Posterior cingulate gyrus (tissue), 11 donors: ENCODE measurements at regions not wholly inside any gene's neighbourhood (a gene's known extent, or its start where the extent isn't known, plus 50 kb on each side); places are given as distances from the start of the nearest gene placed in this dataset.

Experiments
- DNase-seq, 10 donors: peaks; one replicate each; pipeline versions ENCODE4 v3.0.0 to v3.0.0-alpha.2; 2020 to 2021; ENCODE audit warnings: mixed read lengths in 3 of 10
- intact Hi-C: fragments of 100-400 bp; cut with DNase I; formaldehyde crosslinking; loops from one replicate; pipeline ENCODE4 v1.15.1; 2023

DNA sequence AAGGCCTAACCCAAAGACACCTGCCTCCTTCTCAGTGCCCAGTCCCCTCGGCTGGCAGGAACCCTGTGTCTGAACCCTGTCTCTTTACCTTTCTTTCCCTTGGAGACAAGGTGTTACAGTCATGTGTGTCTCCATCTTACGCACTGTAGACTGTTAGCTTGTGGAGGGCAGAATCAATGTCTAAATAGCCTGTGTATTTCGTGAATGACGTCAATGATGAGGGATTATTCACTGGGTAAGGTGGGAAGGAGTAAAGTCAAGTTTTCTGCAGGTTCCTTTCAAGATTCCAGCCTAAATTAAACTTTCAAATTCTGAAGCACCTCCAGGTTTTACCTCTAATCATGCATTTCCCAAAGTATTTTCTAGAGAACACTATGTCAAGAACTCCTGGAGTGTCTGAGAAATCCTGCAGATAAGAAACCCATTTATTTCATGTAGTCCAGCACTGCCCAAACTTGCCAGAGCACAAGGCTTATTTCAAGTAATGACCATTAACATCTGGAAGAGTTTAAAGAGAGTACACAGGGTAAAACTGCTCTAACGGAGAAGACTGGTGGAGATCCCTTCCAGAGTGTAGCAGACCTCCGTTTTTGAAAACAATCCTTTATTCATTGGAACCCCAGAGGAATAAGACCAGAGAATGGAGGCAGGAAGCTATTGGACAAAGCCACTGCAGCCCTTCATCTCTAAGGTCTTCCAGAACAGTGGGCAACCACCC lies 72.8 kb downstream of the KCNF1 start:
- intact Hi-C loops = loop anchor here (5.0 kb wide), 1 partner anchor 147 kb away; no protein-coding TSS in a partner anchor
- no peak for DNase-seq

DNA sequence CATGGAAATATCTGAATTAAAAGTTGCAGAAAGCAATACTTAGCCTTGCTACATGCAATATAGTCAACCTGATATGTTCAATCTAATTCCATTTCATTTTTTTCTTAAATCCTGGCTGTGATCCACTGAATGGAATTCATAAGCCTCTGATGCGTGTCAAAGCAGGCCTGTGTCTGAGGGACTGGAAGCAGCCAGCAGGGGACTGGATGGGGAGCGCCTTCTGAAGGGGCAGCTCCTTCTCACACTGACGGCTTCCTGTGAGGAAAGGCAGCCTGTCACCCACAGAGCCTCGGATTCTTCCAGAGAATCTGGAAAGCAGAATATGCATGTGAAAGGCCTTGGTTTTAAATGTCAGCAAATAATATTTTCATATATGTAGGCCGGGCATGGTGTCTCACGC lies 73.5 kb downstream of the KCNF1 start:
- intact Hi-C loops = loop anchor here (5.0 kb wide), 1 partner anchor 148 kb away; no protein-coding TSS in a partner anchor
- peak in 1 of 10 donors; percentile 71 for DNase-seq

DNA sequence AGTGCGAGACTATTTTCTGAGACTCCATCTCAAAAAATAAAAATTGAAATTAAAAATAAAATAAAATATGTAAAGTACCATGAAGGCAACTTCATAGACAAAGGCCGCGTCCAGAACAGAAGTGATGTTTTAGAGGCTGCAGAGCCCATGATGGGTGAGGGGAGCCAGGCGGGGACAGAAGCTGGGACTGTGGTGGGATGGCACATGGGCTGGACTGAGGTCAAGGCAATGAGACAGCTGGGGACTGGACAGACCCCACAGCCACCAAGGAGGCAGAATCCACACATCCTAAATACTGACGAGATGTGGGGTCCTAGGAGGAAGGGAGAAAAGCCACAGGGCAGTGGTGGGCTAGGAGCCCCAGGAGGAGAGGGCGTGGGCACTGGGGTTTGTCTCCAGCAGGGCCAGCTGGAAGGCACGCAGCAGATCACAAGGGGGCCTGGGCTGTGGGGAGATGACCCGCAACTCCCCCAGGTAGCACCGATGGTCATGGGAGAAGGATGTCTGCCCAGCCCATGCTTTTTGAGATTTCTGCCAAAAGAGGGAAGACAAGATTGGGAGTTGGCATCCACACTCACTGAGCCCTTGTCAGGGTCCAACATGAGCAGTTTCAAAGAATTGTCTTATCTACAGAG lies 74.3 kb downstream of the KCNF1 start:
- DNase-seq = peak in 1 of 10 donors; percentile 38
- intact Hi-C loops = loop anchor here (5.0 kb wide), 1 partner anchor 149 kb away; no protein-coding TSS in a partner anchor

DNA sequence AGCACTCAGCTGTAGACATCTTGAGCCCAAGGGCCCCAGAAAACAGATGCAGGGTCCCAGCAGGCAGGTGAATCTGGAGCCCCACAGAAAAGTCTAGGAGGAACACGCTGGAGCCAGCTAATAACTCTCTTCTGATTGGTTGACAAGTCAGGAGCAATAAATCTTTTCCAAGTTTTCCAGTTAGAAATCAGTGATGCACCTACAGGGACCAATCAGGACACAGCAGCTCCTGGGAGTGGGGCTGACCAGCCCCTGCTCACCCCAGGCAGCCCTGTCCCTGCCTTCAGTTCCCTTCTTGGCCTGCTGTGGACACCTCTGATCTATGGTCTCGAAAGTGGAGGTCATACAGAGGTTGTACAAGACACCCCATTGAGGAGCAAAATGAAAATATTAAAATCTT lies 75.7 kb downstream of the KCNF1 start:
- intact Hi-C loops = loop anchor here (5.0 kb wide), 1 partner anchor 150 kb away; no protein-coding TSS in a partner anchor
- peak in 1 of 10 donors; percentile 40 for DNase-seq

DNA sequence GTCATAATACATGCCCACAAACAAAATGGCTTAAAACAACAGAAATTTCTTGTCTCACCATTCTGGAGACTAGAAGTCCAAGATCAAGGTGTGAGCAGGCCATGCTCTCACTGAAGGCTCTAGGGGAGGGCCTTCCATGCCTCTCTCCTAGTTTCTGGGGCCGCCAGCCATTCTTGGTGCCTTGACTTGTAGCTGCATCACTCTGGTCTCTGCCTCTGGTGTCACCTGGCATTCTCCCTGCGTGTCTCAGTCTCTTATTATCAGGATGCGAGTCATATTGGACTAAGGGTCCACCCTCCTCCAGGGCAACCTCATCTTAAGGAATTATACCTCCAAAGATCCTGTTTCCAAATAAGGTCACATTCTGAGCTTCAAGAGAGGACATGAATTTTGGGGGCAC lies 76.1 kb downstream of the KCNF1 start:
- intact Hi-C loops = loop anchor here (5.0 kb wide), 1 partner anchor 151 kb away; no protein-coding TSS in a partner anchor
- DNase-seq = no peak

DNA sequence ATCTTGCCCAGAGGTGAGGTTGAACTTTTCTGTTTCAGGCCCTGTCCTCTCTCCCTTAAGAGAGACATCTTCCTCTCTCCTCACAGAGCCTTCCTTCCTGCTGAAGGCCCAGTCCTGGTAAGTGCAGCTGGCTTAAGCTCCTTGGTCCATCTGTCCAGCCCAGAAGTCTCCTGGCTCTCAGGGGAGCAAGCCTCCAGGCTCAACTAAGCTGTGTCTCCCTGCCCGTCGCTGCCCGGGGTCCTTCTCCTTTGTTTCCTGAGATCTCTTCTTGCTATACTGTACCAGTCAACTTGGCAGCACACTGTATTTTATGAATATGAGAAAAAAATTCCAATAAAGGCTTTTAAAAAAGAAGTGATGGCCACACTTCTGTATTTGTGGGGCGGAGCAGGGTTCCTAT lies 77.4 kb downstream of the KCNF1 start:
- peak in 1 of 10 donors; percentile 24 for DNase-seq
- intact Hi-C loops = loop anchor here (5.0 kb wide), 1 partner anchor 152 kb away; no protein-coding TSS in a partner anchor

DNA sequence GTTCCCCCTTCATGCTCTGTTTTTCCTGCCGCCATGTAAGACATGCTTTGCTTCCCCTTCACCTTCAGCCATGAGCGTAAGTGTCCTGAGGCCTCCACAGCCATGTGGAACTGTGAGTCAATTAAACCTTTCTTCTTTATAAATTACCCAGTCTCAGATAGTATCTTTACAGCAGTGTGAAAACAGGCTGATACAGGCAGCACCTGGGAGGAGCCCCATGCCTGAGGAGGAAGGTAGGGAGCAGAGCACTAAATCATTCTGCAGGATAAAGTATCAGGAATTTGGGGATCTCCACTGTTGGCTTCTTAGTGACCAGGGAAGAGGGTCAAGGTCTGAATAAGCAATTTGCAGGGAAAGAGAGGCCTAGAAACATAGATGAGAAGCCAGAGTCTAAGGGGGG lies 78.0 kb downstream of the KCNF1 start:
- DNase-seq = no peak
- intact Hi-C loops = loop anchor here (5.0 kb wide), 1 partner anchor 152 kb away; no protein-coding TSS in a partner anchor

- DNase-seq = peak in 1 of 10 donors; percentile 44
These were observed 78.9 kb downstream of the KCNF1 start for GRCh38 chr2:10990561-10991111.

GRCh38 chr2:10992023-10992791 lies 80.5 kb downstream of the KCNF1 start:
- intact Hi-C loops = no loop called here
- DNase-seq = peak in 1 of 10 donors; percentile 32

More at GRCh38 chr2:10990561-10991111, 78.9 kb downstream of the KCNF1 start:
- intact Hi-C loops = no loop called here

GRCh38 chr2:10993001-10993481 lies 81.3 kb downstream of the KCNF1 start:
- intact Hi-C loops = no loop called here
- DNase-seq = no peak

GRCh38 chr2:10995366-10995970 lies 83.7 kb downstream of the KCNF1 start:
- intact Hi-C loops = no loop called here
- DNase-seq = peak in 1 of 10 donors; percentile 29

- intact Hi-C loops = no loop called here
- no peak for DNase-seq
These were observed 92.5 kb downstream of the KCNF1 start for GRCh38 chr2:11004199-11004598.

- intact Hi-C loops = no loop called here
These were observed 93.3 kb downstream of the KCNF1 start for GRCh38 chr2:11005032-11005431.

GRCh38 chr2:11006191-11006590 lies 94.5 kb downstream of the KCNF1 start:
- peak in 1 of 10 donors; percentile 38 for DNase-seq
- intact Hi-C loops = no loop called here

More at GRCh38 chr2:11005032-11005431, 93.3 kb downstream of the KCNF1 start:
- peak in 1 of 10 donors; percentile 22 for DNase-seq

GRCh38 chr2:11007331-11008264 lies 95.9 kb downstream of the KCNF1 start:
- intact Hi-C loops = no loop called here
- DNase-seq = no peak

DNA sequence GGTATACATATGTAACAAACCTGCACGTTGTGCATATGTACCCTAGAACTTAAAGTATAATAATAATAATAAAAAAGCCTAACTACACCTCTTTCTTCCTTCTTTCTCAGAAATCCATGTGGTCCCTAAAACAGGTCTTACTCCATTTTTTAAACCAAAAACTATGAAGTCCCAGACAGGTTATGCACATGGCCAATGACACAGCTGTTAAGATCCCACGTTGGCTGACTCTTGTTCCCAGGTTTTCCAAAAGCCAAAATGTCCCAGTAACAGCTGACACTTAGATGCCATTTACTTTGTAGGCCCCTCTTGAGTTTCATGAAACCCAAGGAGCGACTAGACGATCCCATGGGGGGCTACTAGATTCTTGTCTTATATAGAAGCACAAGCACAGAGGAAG lies 97.0 kb downstream of the KCNF1 start:
- intact Hi-C loops = no loop called here
- no peak for DNase-seq

GRCh38 chr2:11009176-11009575 lies 97.4 kb downstream of the KCNF1 start:
- DNase-seq = no peak
- intact Hi-C loops = no loop called here

DNA sequence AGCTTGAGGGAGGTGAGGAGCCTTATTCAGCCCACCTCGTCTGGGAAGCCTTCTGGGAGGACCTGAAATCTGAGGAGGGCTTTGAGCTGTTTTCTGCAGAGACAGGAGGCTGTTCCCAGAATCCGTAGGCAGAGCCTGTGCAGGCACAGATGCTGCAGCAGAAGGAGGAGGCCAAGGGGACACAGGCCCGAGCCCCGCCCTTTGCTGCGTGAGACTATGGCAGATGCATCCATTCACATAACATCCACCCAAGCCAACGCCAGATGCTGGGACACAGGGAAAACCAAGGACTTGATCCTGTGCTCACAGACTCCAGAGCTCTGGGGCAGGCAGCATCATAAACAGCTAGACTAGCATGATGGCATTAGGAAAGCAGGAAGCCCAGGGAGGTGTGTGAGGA lies 98.2 kb downstream of the KCNF1 start:
- peak in 8 of 10 donors; percentile 29 to 93 (median 50) for DNase-seq
- intact Hi-C loops = no loop called here

- intact Hi-C loops = no loop called here
- peak in 1 of 10 donors; percentile 41 for DNase-seq
These were observed 99.6 kb downstream of the KCNF1 start for GRCh38 chr2:11011359-11011758.
